ENCODE measurements at regions not wholly inside any gene's neighbourhood (a gene's known extent, or its start where the extent isn't known, plus 50 kb on each side); places are given as distances from the start of the nearest gene placed in this dataset.

DNA sequence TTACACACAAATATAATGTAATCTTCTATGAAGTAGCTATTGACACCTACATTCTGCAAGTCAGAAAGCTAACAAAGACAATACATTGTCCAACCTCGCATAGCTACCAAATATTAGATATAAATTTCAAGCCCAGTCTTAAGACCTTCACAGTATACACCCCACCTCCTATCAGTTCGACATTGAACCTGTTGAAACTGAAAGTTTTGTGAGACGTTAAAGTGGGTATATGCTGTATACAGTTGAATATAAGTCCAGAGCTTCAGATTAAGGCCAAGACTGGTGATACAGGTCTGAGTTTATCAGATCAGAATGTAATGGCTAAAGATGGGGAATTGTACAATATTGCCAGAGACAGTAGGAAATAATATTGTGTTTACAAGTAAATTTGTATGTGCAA, 489.3 kb upstream of the RORB start:
- Histone ChIP-seq H3K4me3 (ENCODE audit: low read depth, low read length, poor library complexity, severe bottlenecking) (no peak overlapping the region), H3K4me2 (ENCODE audit: low read length) (no peak overlapping the region), H3K27ac (ENCODE audit: low read depth, low read length, poor library complexity, severe bottlenecking) (no peak overlapping the region), H3K36me3 (ENCODE audit: insufficient read depth, low read length) (no peaks in the 10 kb centered on the region), H2AFZ (ENCODE audit: low read length) (no peak overlapping the region), H3K79me2 (ENCODE audit: insufficient read depth, low read depth, low read length) (no peaks in the 10 kb centered on the region), H3K9me2 (ENCODE audit: insufficient read depth, low read length) (no peaks in the 10 kb centered on the region), H3K4me1 (ENCODE audit: insufficient read depth, low read length, poor library complexity, severe bottlenecking) (no peaks in the 10 kb centered on the region), H4K20me1 (ENCODE audit: insufficient read depth, low read length) (no peaks in the 10 kb centered on the region), H3K9me3 (ENCODE audit: low read length) (no peaks in the 10 kb centered on the region)
- intact Hi-C loops (cut with micrococcal nuclease; ENCODE audit: unreplicated experiment) = no loop called here
- TF ChIP-seq CTCF (conservative IDR thresholded peaks at IDR 0.05; ENCODE audit: low read length) (no peak), EZH2phosphoT487 (IDR thresholded peaks at IDR 0.05; ENCODE audit: borderline replicate concordance, low read depth, low read length) (no peak)
- no TSS peak for BruUV-seq (replicated peaks)
- ChIA-PET POLR2A (interaction anchor here (0.6 kb wide), 1 partner anchor 44 kb away, joined by 3 read pairs; no protein-coding TSS in a partner anchor), CTCF (ENCODE audit: unreplicated experiment) (no interaction called here)
- DNase-seq (ENCODE audit: low spot score) = no peak

DNA sequence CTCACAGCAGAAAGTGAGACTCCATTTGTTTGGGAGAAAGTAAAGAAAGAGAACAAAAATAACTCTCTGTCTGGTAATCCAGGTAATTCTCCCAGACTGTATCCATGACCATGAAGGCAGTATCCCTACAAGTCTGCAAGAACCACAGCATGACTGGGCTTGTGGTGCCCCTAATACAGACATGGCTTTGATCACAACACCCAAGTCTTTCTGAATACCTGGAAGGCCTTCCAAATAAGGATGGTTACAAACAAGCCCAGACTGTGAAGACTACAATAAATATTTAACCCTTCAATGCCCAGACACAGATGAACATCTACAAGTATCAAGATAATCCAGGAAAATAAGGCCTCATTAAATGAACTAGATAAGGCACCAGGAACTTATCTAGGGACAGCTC, 481.1 kb upstream of the RORB start:
- ChIA-PET POLR2A (no interaction called here), CTCF (ENCODE audit: unreplicated experiment) (no interaction called here)
- Histone ChIP-seq H3K4me2 (ENCODE audit: low read length) (no peak overlapping the region), H2AFZ (ENCODE audit: low read length) (no peak overlapping the region), H3K4me3 (ENCODE audit: low read depth, low read length, poor library complexity, severe bottlenecking) (no peak overlapping the region), H3K36me3 (ENCODE audit: insufficient read depth, low read length) (no peaks in the 10 kb centered on the region), H3K4me1 (ENCODE audit: insufficient read depth, low read length, poor library complexity, severe bottlenecking) (no peaks in the 10 kb centered on the region), H3K9me3 (ENCODE audit: low read length) (no peaks in the 10 kb centered on the region), H4K20me1 (ENCODE audit: insufficient read depth, low read length) (no peaks in the 10 kb centered on the region), H3K9me2 (ENCODE audit: insufficient read depth, low read length) (no peaks in the 10 kb centered on the region), H3K79me2 (ENCODE audit: insufficient read depth, low read depth, low read length) (no peaks in the 10 kb centered on the region), H3K27ac (ENCODE audit: low read depth, low read length, poor library complexity, severe bottlenecking) (no peak overlapping the region)
- DNase-seq (ENCODE audit: low spot score) = no peak
- intact Hi-C loops (cut with micrococcal nuclease; ENCODE audit: unreplicated experiment) = no loop called here
- no TSS peak for BruUV-seq (replicated peaks)
- TF ChIP-seq EZH2phosphoT487 (IDR thresholded peaks at IDR 0.05; ENCODE audit: borderline replicate concordance, low read depth, low read length) (no peak), CTCF (conservative IDR thresholded peaks at IDR 0.05; ENCODE audit: low read length) (no peak)

GRCh38 chr9:74025402-74025925, 471.7 kb upstream of the RORB start:
- intact Hi-C loops (cut with micrococcal nuclease; ENCODE audit: unreplicated experiment) = no loop called here
- Histone ChIP-seq H4K20me1 (ENCODE audit: insufficient read depth, low read length) (no peaks in the 10 kb centered on the region), H3K4me1 (ENCODE audit: insufficient read depth, low read length, poor library complexity, severe bottlenecking) (no peaks in the 10 kb centered on the region), H3K79me2 (ENCODE audit: insufficient read depth, low read depth, low read length) (no peaks in the 10 kb centered on the region), H3K4me2 (ENCODE audit: low read length) (no peak overlapping the region), H3K27ac (ENCODE audit: low read depth, low read length, poor library complexity, severe bottlenecking) (no peak overlapping the region), H3K36me3 (ENCODE audit: insufficient read depth, low read length) (no peaks in the 10 kb centered on the region), H2AFZ (ENCODE audit: low read length) (no peak overlapping the region), H3K4me3 (ENCODE audit: low read depth, low read length, poor library complexity, severe bottlenecking) (no peak overlapping the region), H3K9me3 (ENCODE audit: low read length) (no peaks in the 10 kb centered on the region), H3K9me2 (ENCODE audit: insufficient read depth, low read length) (no peaks in the 10 kb centered on the region)
- TF ChIP-seq EZH2phosphoT487 (IDR thresholded peaks at IDR 0.05; ENCODE audit: borderline replicate concordance, low read depth, low read length) (no peak), CTCF (conservative IDR thresholded peaks at IDR 0.05; ENCODE audit: low read length) (no peak)
- DNase-seq (ENCODE audit: low spot score) = no peak
- CTCF ChIA-PET (ENCODE audit: unreplicated experiment) = no interaction called here
- BruUV-seq (replicated peaks) = no TSS peak
- POLR2A ChIA-PET = no interaction called here

All from OCI-LY7 (cell line).